ENCODE measurements at regions not wholly inside any gene's neighbourhood (a gene's known extent, or its start where the extent isn't known, plus 50 kb on each side); places are given as distances from the start of the nearest gene placed in this dataset.

GRCh38 chr6:14212632-14213031, 95.1 kb downstream of the CD83 start:
- no peak for TF ChIP-seq CTCF (conservative IDR thresholded peaks at IDR 0.05 in 1 of 2, IDR thresholded peaks at IDR 0.05 in 1 of 2; ENCODE audit: low read depth in 1 of 2, low read length in 2 of 2)

GRCh38 chr6:14216946-14217684, 99.5 kb downstream of the CD83 start:
- no peaks in the 10 kb centered on the region for H3K9me3 ChIP-seq (ENCODE audit: control insufficient read depth, insufficient read depth, low read depth, low read length)
- no peak overlapping the region for H3K9ac ChIP-seq (ENCODE audit: insufficient read depth, low read length)
- H3K4me1 ChIP-seq (ENCODE audit: control insufficient read depth, extremely low read depth, insufficient read depth, low read length) = no peaks in the 10 kb centered on the region
- no peak overlapping the region for H2AFZ ChIP-seq (ENCODE audit: low read length)
- H3K79me2 ChIP-seq (ENCODE audit: control insufficient read depth, insufficient read depth, low read length) = no peaks in the 10 kb centered on the region
- no peak overlapping the region for H3K4me3 ChIP-seq (replicated peaks in 1 of 4; ENCODE audit: control extremely low read depth in 1 of 4, insufficient read depth in 1 of 4, low read depth in 3 of 4, low read length in 4 of 4)
- no peaks in the 10 kb centered on the region for H4K20me1 ChIP-seq (ENCODE audit: control insufficient read depth, extremely low read depth, insufficient read depth, low read length)
- no peak for TF ChIP-seq EZH2 (IDR thresholded peaks at IDR 0.05; ENCODE audit: low read length, missing control alignments)
- TF ChIP-seq CTCF (conservative IDR thresholded peaks at IDR 0.05 in 1 of 2, IDR thresholded peaks at IDR 0.05 in 1 of 2; ENCODE audit: low read depth in 1 of 2, low read length in 2 of 2) = no peak
- H3K27me3 ChIP-seq (ENCODE audit: control insufficient read depth, insufficient read depth, low read length) = no peaks in the 10 kb centered on the region
- DNase-seq (ENCODE audit: low read depth in 2 of 2) = peak; percentile 79 to 81
- H3K36me3 ChIP-seq (ENCODE audit: control insufficient read depth, insufficient read depth, low read length) = no peaks in the 10 kb centered on the region
- no peak overlapping the region for H3K27ac ChIP-seq (ENCODE audit: insufficient read depth, low read length)
- no peak overlapping the region for H3K4me2 ChIP-seq (ENCODE audit: extremely low read depth, insufficient read depth, low read length)

More at GRCh38 chr6:14212632-14213031, 95.1 kb downstream of the CD83 start:
- Histone ChIP-seq H3K27ac (ENCODE audit: insufficient read depth, low read length) (no peak overlapping the region), H2AFZ (ENCODE audit: low read length) (no peak overlapping the region), H4K20me1 (ENCODE audit: control insufficient read depth, extremely low read depth, insufficient read depth, low read length) (no peaks in the 10 kb centered on the region), H3K4me2 (ENCODE audit: extremely low read depth, insufficient read depth, low read length) (no peak overlapping the region), H3K4me3 (replicated peaks in 1 of 4; ENCODE audit: control extremely low read depth in 1 of 4, insufficient read depth in 1 of 4, low read depth in 3 of 4, low read length in 4 of 4) (no peak overlapping the region), H3K9me3 (ENCODE audit: control insufficient read depth, insufficient read depth, low read depth, low read length) (no peaks in the 10 kb centered on the region), H3K36me3 (ENCODE audit: control insufficient read depth, insufficient read depth, low read length) (no peaks in the 10 kb centered on the region), H3K27me3 (ENCODE audit: control insufficient read depth, insufficient read depth, low read length) (no peaks in the 10 kb centered on the region), H3K9ac (ENCODE audit: insufficient read depth, low read length) (no peak overlapping the region), H3K79me2 (ENCODE audit: control insufficient read depth, insufficient read depth, low read length) (no peaks in the 10 kb centered on the region), H3K4me1 (ENCODE audit: control insufficient read depth, extremely low read depth, insufficient read depth, low read length) (no peaks in the 10 kb centered on the region)
- no peak for DNase-seq (ENCODE audit: low read depth in 2 of 2)

- no peak for TF ChIP-seq EZH2 (IDR thresholded peaks at IDR 0.05; ENCODE audit: low read length, missing control alignments)
- TF ChIP-seq CTCF (conservative IDR thresholded peaks at IDR 0.05 in 1 of 2, IDR thresholded peaks at IDR 0.05 in 1 of 2; ENCODE audit: low read depth in 1 of 2, low read length in 2 of 2) = no peak
- no peaks in the 10 kb centered on the region for H3K27me3 ChIP-seq (ENCODE audit: control insufficient read depth, insufficient read depth, low read length)
- H3K9ac ChIP-seq (ENCODE audit: insufficient read depth, low read length) = no peak overlapping the region
- no peak overlapping the region for H2AFZ ChIP-seq (ENCODE audit: low read length)
- H3K4me1 ChIP-seq (ENCODE audit: control insufficient read depth, extremely low read depth, insufficient read depth, low read length) = no peaks in the 10 kb centered on the region
- no peaks in the 10 kb centered on the region for H3K79me2 ChIP-seq (ENCODE audit: control insufficient read depth, insufficient read depth, low read length)
- no peak for DNase-seq (ENCODE audit: low read depth in 2 of 2)
- H3K9me3 ChIP-seq (ENCODE audit: control insufficient read depth, insufficient read depth, low read depth, low read length) = no peaks in the 10 kb centered on the region
- H3K4me2 ChIP-seq (ENCODE audit: extremely low read depth, insufficient read depth, low read length) = no peak overlapping the region
- H4K20me1 ChIP-seq (ENCODE audit: control insufficient read depth, extremely low read depth, insufficient read depth, low read length) = no peaks in the 10 kb centered on the region
- no peaks in the 10 kb centered on the region for H3K36me3 ChIP-seq (ENCODE audit: control insufficient read depth, insufficient read depth, low read length)
- H3K27ac ChIP-seq (ENCODE audit: insufficient read depth, low read length) = no peak overlapping the region
- H3K4me3 ChIP-seq (replicated peaks in 1 of 4; ENCODE audit: control extremely low read depth in 1 of 4, insufficient read depth in 1 of 4, low read depth in 3 of 4, low read length in 4 of 4) = no peak overlapping the region
Measured at GRCh38 chr6:14217728-14218518, 100.4 kb downstream of the CD83 start.
